PC-3 (cell line): ENCODE measurements at regions not wholly inside any gene's neighbourhood (a gene's known extent, or its start where the extent isn't known, plus 50 kb on each side); places are given as distances from the start of the nearest gene placed in this dataset.
"Not testable (repeated sequence)": the region's sequence is repeated elsewhere in the genome, so short reads cannot be mapped to it uniquely, and the experiment has no call there.

ENCODE experiments used
- EZH2 ChIP-seq: fragments of 300-600 bp; sonication (generic); IDR thresholded peaks from one replicate; pipeline ENCODE4 v1.6.1; 2017; ENCODE audit warnings: antibody characterized with exemption, mild to moderate bottlenecking, low read length; ENCODE audit not compliant: unreplicated experiment
- EZH2phosphoT487 ChIP-seq: fragments of 300-600 bp; sonication (generic); IDR thresholded peaks from 2 replicates; pipeline ENCODE4 v1.6.1; 2018; ENCODE audit warnings: mild to moderate bottlenecking, antibody characterized with exemption, low read length, borderline replicate concordance
- TF ChIP-seq, protein P1 (sequence below): fragments of 300-600 bp; sonication (generic); conservative IDR thresholded peaks from 2 replicates; pipeline ENCODE4 v1.5.1; 2017; ENCODE audit warnings: antibody characterized with exemption, low read depth, mild to moderate bottlenecking, low read length

DNA sequence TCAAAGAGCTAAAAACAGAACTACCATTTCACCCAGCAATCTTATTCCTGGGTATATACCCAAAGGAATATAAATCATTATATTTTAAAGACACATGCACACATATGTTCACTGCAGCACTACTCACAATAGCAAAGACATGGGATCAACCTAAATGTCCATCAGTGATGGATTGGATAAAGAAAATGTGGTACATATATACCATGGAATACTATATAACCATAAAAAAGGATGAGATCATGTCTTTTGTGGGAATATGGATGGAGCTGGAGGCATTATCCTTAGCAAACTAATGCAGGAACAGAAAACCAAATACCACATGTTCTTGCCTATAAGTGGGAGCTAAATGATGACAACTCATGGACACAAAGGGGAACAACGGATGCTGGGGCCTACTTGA is 205.1 kb downstream of the EBLN2 start:
- TF ChIP-seq, protein P1, sequence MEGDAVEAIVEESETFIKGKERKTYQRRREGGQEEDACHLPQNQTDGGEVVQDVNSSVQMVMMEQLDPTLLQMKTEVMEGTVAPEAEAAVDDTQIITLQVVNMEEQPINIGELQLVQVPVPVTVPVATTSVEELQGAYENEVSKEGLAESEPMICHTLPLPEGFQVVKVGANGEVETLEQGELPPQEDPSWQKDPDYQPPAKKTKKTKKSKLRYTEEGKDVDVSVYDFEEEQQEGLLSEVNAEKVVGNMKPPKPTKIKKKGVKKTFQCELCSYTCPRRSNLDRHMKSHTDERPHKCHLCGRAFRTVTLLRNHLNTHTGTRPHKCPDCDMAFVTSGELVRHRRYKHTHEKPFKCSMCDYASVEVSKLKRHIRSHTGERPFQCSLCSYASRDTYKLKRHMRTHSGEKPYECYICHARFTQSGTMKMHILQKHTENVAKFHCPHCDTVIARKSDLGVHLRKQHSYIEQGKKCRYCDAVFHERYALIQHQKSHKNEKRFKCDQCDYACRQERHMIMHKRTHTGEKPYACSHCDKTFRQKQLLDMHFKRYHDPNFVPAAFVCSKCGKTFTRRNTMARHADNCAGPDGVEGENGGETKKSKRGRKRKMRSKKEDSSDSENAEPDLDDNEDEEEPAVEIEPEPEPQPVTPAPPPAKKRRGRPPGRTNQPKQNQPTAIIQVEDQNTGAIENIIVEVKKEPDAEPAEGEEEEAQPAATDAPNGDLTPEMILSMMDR = not testable (repeated sequence)
- TF ChIP-seq EZH2, EZH2phosphoT487: not testable (repeated sequence)
